ENCODE measurements at regions not wholly inside any gene's neighbourhood (a gene's known extent, or its start where the extent isn't known, plus 50 kb on each side); places are given as distances from the start of the nearest gene placed in this dataset.

DNA sequence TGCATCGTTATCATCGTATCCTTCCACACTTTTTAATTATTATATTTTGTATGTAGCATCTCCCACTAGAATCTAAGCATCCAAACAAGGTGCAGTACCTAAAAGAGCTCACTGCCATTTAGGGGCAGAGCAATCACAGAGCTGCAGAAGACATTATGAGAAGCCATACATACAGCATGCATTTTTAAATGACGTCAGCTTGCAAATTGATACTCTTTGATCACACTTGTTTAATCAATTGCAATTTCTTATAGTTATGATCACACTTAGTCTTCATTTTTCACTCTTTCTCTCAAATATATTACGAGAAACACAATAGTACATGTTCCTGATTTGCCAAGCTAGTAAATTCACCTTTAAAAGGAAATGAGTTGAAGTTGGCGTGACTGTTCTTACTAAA is 753.3 kb upstream of the LRRN3 start:
- WGBS, 2 donors, result 88 to 90% methylated on average over 5 of the region's 5 CpGs
- intact Hi-C loops (cut with DNase I), result no loop called here

DNA sequence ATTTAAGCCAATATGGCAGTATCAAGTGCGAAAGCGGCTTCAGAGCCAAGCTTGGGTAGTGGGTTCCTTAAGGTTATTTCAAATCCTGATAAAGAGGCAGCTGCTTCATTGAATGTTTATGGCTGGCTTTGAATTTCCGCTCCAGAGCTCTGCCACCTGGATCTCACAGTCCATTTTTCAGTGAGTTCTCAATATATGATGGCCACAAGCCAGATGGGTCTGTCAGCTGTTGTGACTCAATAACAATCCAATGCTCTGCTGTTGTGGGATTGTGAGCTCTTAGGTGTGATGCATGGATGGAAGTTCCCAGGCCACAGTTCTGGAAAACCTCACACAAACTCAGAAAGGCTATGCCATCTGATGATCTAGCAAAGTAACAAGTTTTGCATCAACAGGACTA is 743.8 kb upstream of the LRRN3 start:
- intact Hi-C loops (cut with DNase I), result no loop called here
- Histone ChIP-seq H3K36me3 (replicated peaks in 1 of 2; ENCODE audit: insufficient read depth in 1 of 2, low read depth in 2 of 2) (no peaks in the 10 kb centered on the region), H3K4me1 (no peaks in the 10 kb centered on the region), H3K4me3 (no peak overlapping the region), H3K27me3 (no peaks in the 10 kb centered on the region), H3K9me3 (peaks cover 0 to 3% (median 0%) of the 10 kb centered on the region in 3 donors), H3K27ac (no peak overlapping the region)
- DNase-seq, result no peak
- ATAC-seq, result no peak
- no peak for TF ChIP-seq POLR2A (IDR thresholded peaks at IDR 0.05)
- TF ChIP-seq, protein P1, sequence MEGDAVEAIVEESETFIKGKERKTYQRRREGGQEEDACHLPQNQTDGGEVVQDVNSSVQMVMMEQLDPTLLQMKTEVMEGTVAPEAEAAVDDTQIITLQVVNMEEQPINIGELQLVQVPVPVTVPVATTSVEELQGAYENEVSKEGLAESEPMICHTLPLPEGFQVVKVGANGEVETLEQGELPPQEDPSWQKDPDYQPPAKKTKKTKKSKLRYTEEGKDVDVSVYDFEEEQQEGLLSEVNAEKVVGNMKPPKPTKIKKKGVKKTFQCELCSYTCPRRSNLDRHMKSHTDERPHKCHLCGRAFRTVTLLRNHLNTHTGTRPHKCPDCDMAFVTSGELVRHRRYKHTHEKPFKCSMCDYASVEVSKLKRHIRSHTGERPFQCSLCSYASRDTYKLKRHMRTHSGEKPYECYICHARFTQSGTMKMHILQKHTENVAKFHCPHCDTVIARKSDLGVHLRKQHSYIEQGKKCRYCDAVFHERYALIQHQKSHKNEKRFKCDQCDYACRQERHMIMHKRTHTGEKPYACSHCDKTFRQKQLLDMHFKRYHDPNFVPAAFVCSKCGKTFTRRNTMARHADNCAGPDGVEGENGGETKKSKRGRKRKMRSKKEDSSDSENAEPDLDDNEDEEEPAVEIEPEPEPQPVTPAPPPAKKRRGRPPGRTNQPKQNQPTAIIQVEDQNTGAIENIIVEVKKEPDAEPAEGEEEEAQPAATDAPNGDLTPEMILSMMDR (IDR thresholded peaks at IDR 0.05), result no peak
- 91 to 98% methylated on average over 3 of the region's 3 CpGs for WGBS, 2 donors

More for the DNA sequence above, 753.3 kb upstream of the LRRN3 start:
- no peak for TF ChIP-seq POLR2A (IDR thresholded peaks at IDR 0.05)
- TF ChIP-seq, protein P1 (IDR thresholded peaks at IDR 0.05), result no peak
- Histone ChIP-seq H3K4me3 (no peak overlapping the region), H3K27ac (no peak overlapping the region), H3K36me3 (replicated peaks in 1 of 2; ENCODE audit: insufficient read depth in 1 of 2, low read depth in 2 of 2) (no peaks in the 10 kb centered on the region), H3K4me1 (no peaks in the 10 kb centered on the region), H3K27me3 (no peaks in the 10 kb centered on the region), H3K9me3 (no peaks in the 10 kb centered on the region)
- ATAC-seq, result no peak
- no peak for DNase-seq

DNA sequence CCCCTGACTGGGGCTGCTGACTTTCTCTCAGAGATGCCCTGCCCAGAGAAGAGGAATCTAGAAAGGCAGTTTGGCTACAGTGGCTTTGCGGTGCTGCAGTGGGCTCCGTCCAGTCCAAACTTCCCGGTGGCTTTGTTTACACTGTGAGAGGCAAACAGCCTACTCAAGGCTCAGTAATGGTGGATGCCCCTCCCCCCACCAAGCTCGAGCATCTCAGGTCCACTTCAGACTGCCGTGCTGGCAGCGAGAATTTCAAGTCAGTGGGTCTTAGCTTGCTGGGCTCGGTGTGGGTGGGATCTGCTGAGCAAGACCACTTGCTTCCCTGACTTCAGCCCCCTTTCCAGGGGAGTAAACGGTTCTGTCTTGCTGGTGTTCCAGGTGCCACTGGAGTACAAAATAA is 734.5 kb upstream of the LRRN3 start:
- no peaks in the 10 kb centered on the region for H3K4me1 ChIP-seq
- peaks cover 0 to 3% (median 0%) of the 10 kb centered on the region in 3 donors for H3K9me3 ChIP-seq
- no peaks in the 10 kb centered on the region for H3K27me3 ChIP-seq

DNA sequence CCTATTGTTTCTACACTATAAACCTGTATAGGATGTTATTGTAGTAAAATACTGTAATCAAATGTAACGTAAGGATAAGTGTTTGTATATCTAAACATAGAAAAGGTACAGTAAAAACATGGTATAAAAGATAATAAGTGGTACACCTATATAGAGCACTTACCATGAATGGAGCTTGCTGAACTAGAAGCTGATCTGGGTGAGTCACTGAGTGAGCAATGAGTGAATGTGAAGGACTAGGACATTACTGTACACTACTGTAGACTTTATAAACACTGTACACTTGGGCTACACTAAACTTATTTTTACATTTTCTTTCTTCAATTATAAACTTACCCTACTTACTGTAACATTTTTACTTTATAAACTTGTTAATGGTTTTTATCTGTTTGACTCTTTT is 732.9 kb upstream of the LRRN3 start:
- TF ChIP-seq, protein P1 (IDR thresholded peaks at IDR 0.05), result no peak
- no peak for TF ChIP-seq POLR2A (IDR thresholded peaks at IDR 0.05)
- Histone ChIP-seq H3K4me3 (no peak overlapping the region), H3K9me3 (no peaks in the 10 kb centered on the region), H3K27ac (no peak overlapping the region), H3K36me3 (replicated peaks in 1 of 2; ENCODE audit: insufficient read depth in 1 of 2, low read depth in 2 of 2) (no peaks in the 10 kb centered on the region), H3K4me1 (no peaks in the 10 kb centered on the region), H3K27me3 (no peaks in the 10 kb centered on the region)
- 88 to 89% methylated on average over 1 of the region's 1 CpG for WGBS, 2 donors
- DNase-seq (no peak), ATAC-seq (no peak)
- intact Hi-C loops (cut with DNase I), result no loop called here

More for the DNA sequence above, 734.5 kb upstream of the LRRN3 start:
- TF ChIP-seq, protein P1 (IDR thresholded peaks at IDR 0.05), result no peak
- TF ChIP-seq POLR2A (IDR thresholded peaks at IDR 0.05), result no peak
- Histone ChIP-seq H3K36me3 (replicated peaks in 1 of 2; ENCODE audit: insufficient read depth in 1 of 2, low read depth in 2 of 2) (no peaks in the 10 kb centered on the region), H3K27ac (no peak overlapping the region), H3K4me3 (no peak overlapping the region)
- 54 to 83% methylated on average over 2 to 8 of the region's 8 CpGs for WGBS, 2 donors
- DNase-seq (no peak), ATAC-seq (no peak)
- intact Hi-C loops (cut with DNase I), result no loop called here

DNA sequence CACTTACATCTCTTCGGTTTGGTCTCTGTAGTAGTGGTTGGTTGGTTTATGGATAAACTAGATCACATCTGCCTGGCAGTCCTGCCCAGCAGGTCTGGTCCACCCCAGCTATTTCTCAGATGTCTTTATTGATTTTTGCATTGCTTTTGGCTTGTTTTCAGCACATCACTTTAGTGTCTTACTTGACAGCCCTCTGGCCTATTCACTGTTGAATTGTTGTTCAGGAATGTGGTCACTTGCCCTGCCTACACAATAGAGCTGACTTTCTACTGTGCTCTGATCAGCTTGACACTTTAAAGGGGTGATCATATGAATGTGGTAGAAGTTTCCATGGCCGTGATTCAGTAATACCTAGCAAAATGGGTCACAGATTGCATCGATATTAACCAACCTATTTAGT is 719.2 kb upstream of the LRRN3 start:
- H3K36me3 ChIP-seq (replicated peaks in 1 of 2; ENCODE audit: insufficient read depth in 1 of 2, low read depth in 2 of 2), result no peaks in the 10 kb centered on the region
- H3K4me1 ChIP-seq, result no peaks in the 10 kb centered on the region
- no peaks in the 10 kb centered on the region for H3K27me3 ChIP-seq
- DNase-seq (no peak), ATAC-seq (no peak)
- H3K27ac ChIP-seq, result no peak overlapping the region
- intact Hi-C loops (cut with DNase I), result no loop called here
- no peak overlapping the region for H3K4me3 ChIP-seq
- 61 to 69% methylated on average over 3 of the region's 3 CpGs for WGBS, 2 donors
- no peaks in the 10 kb centered on the region for H3K9me3 ChIP-seq
- no peak for TF ChIP-seq POLR2A (IDR thresholded peaks at IDR 0.05)
- TF ChIP-seq, protein P1 (IDR thresholded peaks at IDR 0.05), result no peak

Data from body of pancreas (tissue), 4 donors.